Hepatocyte (in vitro differentiated cells): ENCODE measurements at regions not wholly inside any gene's neighbourhood (a gene's known extent, or its start where the extent isn't known, plus 50 kb on each side); places are given as distances from the start of the nearest gene placed in this dataset.

Source experiments
- DNase-seq: peaks from one replicate; pipeline ENCODE4 v3.0.0-alpha.2; 2016; ENCODE audit warnings: low spot score
- H2AFZ ChIP-seq: fragments of 200-600 bp; sonication (generic); 2 replicates; pipeline ENCODE4 v1.6.0; 2016; ENCODE audit warnings: antibody characterized with exemption, mild to moderate bottlenecking
- H3K27ac ChIP-seq: fragments of 200-600 bp; sonication (generic); 2 replicates; pipeline ENCODE4 v1.5.1; 2016; ENCODE audit warnings: mild to moderate bottlenecking
- H3K27me3 ChIP-seq: fragments of 200-600 bp; sonication (generic); 2 replicates; pipeline ENCODE4 v1.6.1; 2016
- H3K36me3 ChIP-seq: fragments of 200-600 bp; sonication (generic); replicated peaks from 2 replicates; pipeline ENCODE4 v1.5.1; 2016; ENCODE audit warnings: low read depth; ENCODE audit not compliant: insufficient read depth
- H3K4me1 ChIP-seq: fragments of 200-600 bp; sonication (generic); 2 replicates; pipeline ENCODE4 v1.5.1; 2016; ENCODE audit warnings: mild to moderate bottlenecking, moderate library complexity; ENCODE audit not compliant: insufficient read depth
- H3K4me2 ChIP-seq: fragments of 200-600 bp; sonication (generic); 2 replicates; pipeline ENCODE4 v1.6.0; 2016
- H3K4me3 ChIP-seq: fragments of 200-600 bp; sonication (generic); 2 replicates; pipeline ENCODE4 v1.5.1; 2016; ENCODE audit warnings: mild to moderate bottlenecking
- H3K79me2 ChIP-seq: fragments of 200-600 bp; sonication (generic); 2 replicates; pipeline ENCODE4 v1.6.0; 2017; ENCODE audit warnings: mild to moderate bottlenecking
- H3K9me2 ChIP-seq: fragments of 200-600 bp; sonication (generic); replicated peaks from 2 replicates; pipeline ENCODE4 v1.6.0; 2017; ENCODE audit warnings: mild to moderate bottlenecking; ENCODE audit not compliant: insufficient read depth
- H3K9me3 ChIP-seq: fragments of 200-600 bp; sonication (generic); 2 replicates; pipeline ENCODE4 v1.5.1; 2016; ENCODE audit warnings: low read depth, mild to moderate bottlenecking
- H4K20me1 ChIP-seq: fragments of 200-600 bp; sonication (generic); 2 replicates; pipeline ENCODE4 v1.6.0; 2016; ENCODE audit warnings: mild to moderate bottlenecking; ENCODE audit not compliant: insufficient read depth, poor library complexity, severe bottlenecking
- CTCF ChIP-seq: fragments of 200-600 bp; sonication (generic); IDR thresholded peaks from 2 replicates; pipeline ENCODE4 v1.5.1; 2016; ENCODE audit warnings: antibody characterized with exemption, mild to moderate bottlenecking; ENCODE audit not compliant: poor library complexity
- EZH2 ChIP-seq: fragments of 200-600 bp; sonication (generic); IDR thresholded peaks from 2 replicates; pipeline ENCODE4 v1.6.1; 2016; ENCODE audit warnings: antibody characterized with exemption, mild to moderate bottlenecking, borderline replicate concordance
- EZH2phosphoT487 ChIP-seq: fragments of 200-600 bp; sonication (generic); IDR thresholded peaks from one replicate; pipeline ENCODE4 v1.6.1; 2018; ENCODE audit warnings: antibody characterized with exemption, mild to moderate bottlenecking, low read depth, moderate library complexity; ENCODE audit not compliant: unreplicated experiment, severe bottlenecking
- WGBS: methylation state at CpG from one replicate; pipeline ENCODE4 v1.1.6; 2016; ENCODE audit warnings: low lambda C conversion rate; ENCODE audit errors: missing lambda C conversion rate; 5-methylcytosine and 5-hydroxymethylcytosine counted together

- no peaks in the 10 kb centered on the region for H3K79me2 ChIP-seq
- no peaks in the 10 kb centered on the region for H3K36me3 ChIP-seq
- no peaks in the 10 kb centered on the region for H3K9me2 ChIP-seq
- no peak overlapping the region for H3K4me3 ChIP-seq
- no peak overlapping the region for H3K4me2 ChIP-seq
- WGBS: 90% methylated on average over 2 of the region's 2 CpGs
- no peaks in the 10 kb centered on the region for H4K20me1 ChIP-seq
- H3K27me3 ChIP-seq: no peaks in the 10 kb centered on the region
- peaks cover 10% of the 10 kb centered on the region for H3K4me1 ChIP-seq
- H3K27ac ChIP-seq: no peak overlapping the region
- no peak for DNase-seq
- no peak for TF ChIP-seq EZH2phosphoT487
- TF ChIP-seq CTCF: no peak
- no peak for TF ChIP-seq EZH2
- no peak overlapping the region for H2AFZ ChIP-seq
- H3K9me3 ChIP-seq: no peaks in the 10 kb centered on the region
Observed at GRCh38 chr7:42476255-42476654, 239.2 kb upstream of the GLI3 start.

GRCh38 chr7:42475082-42475481 is 238.1 kb upstream of the GLI3 start:
- no peak overlapping the region for H3K27ac ChIP-seq
- TF ChIP-seq EZH2 (no peak), EZH2phosphoT487 (no peak), CTCF (no peak)
- H3K79me2 ChIP-seq: no peaks in the 10 kb centered on the region
- H3K4me1 ChIP-seq: peaks cover 7% of the 10 kb centered on the region
- no peak overlapping the region for H2AFZ ChIP-seq
- H3K4me2 ChIP-seq: no peak overlapping the region
- no peaks in the 10 kb centered on the region for H3K36me3 ChIP-seq
- H3K9me2 ChIP-seq: no peaks in the 10 kb centered on the region
- H3K4me3 ChIP-seq: no peak overlapping the region
- no peak for DNase-seq
- no peaks in the 10 kb centered on the region for H4K20me1 ChIP-seq
- WGBS: 91% methylated on average over 5 of the region's 5 CpGs
- H3K27me3 ChIP-seq: no peaks in the 10 kb centered on the region
- H3K9me3 ChIP-seq: no peaks in the 10 kb centered on the region

- H2AFZ ChIP-seq: no peak overlapping the region
- H3K9me3 ChIP-seq: no peaks in the 10 kb centered on the region
- WGBS: 95% methylated on average over 5 of the region's 5 CpGs
- H3K27ac ChIP-seq: no peak overlapping the region
- no peaks in the 10 kb centered on the region for H3K36me3 ChIP-seq
- H3K4me3 ChIP-seq: no peak overlapping the region
- H3K4me2 ChIP-seq: no peak overlapping the region
- H4K20me1 ChIP-seq: no peaks in the 10 kb centered on the region
- no peaks in the 10 kb centered on the region for H3K27me3 ChIP-seq
- no peaks in the 10 kb centered on the region for H3K79me2 ChIP-seq
- no peaks in the 10 kb centered on the region for H3K9me2 ChIP-seq
- TF ChIP-seq EZH2phosphoT487: no peak
- DNase-seq: no peak
- H3K4me1 ChIP-seq: no peaks in the 10 kb centered on the region
Observed at GRCh38 chr7:42473099-42473498, 236.1 kb upstream of the GLI3 start.

DNA sequence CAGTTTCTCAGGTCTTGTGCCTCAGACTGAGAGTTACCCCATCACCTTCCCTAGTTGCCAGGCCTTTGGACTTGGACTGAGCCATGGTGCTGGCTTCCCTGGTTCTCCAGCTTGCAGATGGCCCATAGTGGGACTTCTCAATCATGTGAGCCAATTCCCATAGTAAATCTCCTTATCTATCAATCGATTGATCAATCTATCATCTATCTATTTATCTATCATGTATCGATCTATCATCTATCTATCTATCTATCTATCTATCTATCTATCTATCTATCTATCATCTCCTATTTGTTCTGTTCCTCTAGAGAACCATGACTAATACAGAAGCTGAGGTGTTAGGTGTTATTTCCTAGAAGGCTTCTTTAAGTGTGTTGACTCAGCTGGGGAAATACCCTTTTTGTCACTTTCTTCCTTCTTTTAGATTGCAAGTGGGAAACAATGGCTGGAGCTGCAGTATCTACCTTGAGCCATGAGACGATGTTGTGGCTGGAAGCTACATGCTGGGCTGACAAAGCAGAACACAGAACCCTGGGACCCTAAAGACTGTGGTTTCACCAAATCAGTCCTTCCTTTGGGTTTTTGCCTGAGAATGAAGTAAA is 234.7 kb upstream of the GLI3 start:
- no peaks in the 10 kb centered on the region for H4K20me1 ChIP-seq
- H3K79me2 ChIP-seq: no peaks in the 10 kb centered on the region
- H3K27ac ChIP-seq: no peak overlapping the region
- H3K4me1 ChIP-seq: no peaks in the 10 kb centered on the region
- no peaks in the 10 kb centered on the region for H3K9me2 ChIP-seq
- H3K36me3 ChIP-seq: no peaks in the 10 kb centered on the region
- H2AFZ ChIP-seq: no peak overlapping the region
- no peak overlapping the region for H3K4me3 ChIP-seq
- WGBS: 92% methylated on average over 3 of the region's 3 CpGs
- no peaks in the 10 kb centered on the region for H3K9me3 ChIP-seq
- no peak overlapping the region for H3K4me2 ChIP-seq
- H3K27me3 ChIP-seq: no peaks in the 10 kb centered on the region
- TF ChIP-seq EZH2 (no peak), EZH2phosphoT487 (no peak), CTCF (no peak)
- no peak for DNase-seq
